ENCODE measurements at regions not wholly inside any gene's neighbourhood (a gene's known extent, or its start where the extent isn't known, plus 50 kb on each side); places are given as distances from the start of the nearest gene placed in this dataset.

GRCh38 chr3:167920747-167921146, 175.0 kb downstream of the GOLIM4 start:
- no peak for DNase-seq
- Histone ChIP-seq H3K27me3 (no peaks in the 10 kb centered on the region), H3K4me1 (no peaks in the 10 kb centered on the region), H3K4me3 (no peak overlapping the region), H3K36me3 (no peaks in the 10 kb centered on the region), H3K9me3 (no peaks in the 10 kb centered on the region), H3K27ac (no peak overlapping the region)
- no peak for ATAC-seq
- in situ Hi-C loops (cut with MboI; ENCODE audit: low sequenced_read_pairs in 4 of 4), result no loop called here
- intact Hi-C loops (cut with DNase I; ENCODE audit: low total_unique reads), result loop anchor here (10.0 kb wide), 1 partner anchor 244 kb away; no protein-coding TSS in a partner anchor
- no peak for TF ChIP-seq CTCF (IDR thresholded peaks at IDR 0.05 in 4 of 5, conservative IDR thresholded peaks at IDR 0.05 in 1 of 5)
- TF ChIP-seq POLR2A (IDR thresholded peaks at IDR 0.05), result no peak

GRCh38 chr3:167919590-167919989, 176.1 kb downstream of the GOLIM4 start:
- intact Hi-C loops (cut with DNase I; ENCODE audit: low total_unique reads) (no loop called here), in situ Hi-C loops (cut with MboI; ENCODE audit: low sequenced_read_pairs in 4 of 4) (no loop called here)
- DNase-seq, result no peak
- Histone ChIP-seq H3K27me3 (no peaks in the 10 kb centered on the region), H3K27ac (no peak overlapping the region), H3K36me3 (no peaks in the 10 kb centered on the region), H3K9me3 (no peaks in the 10 kb centered on the region), H3K4me3 (no peak overlapping the region), H3K4me1 (no peaks in the 10 kb centered on the region)
- no peak for ATAC-seq
- TF ChIP-seq POLR2A (IDR thresholded peaks at IDR 0.05), result no peak
- TF ChIP-seq CTCF (IDR thresholded peaks at IDR 0.05 in 4 of 5, conservative IDR thresholded peaks at IDR 0.05 in 1 of 5), result no peak

GRCh38 chr3:167918686-167919085, 177.0 kb downstream of the GOLIM4 start:
- intact Hi-C loops (cut with DNase I; ENCODE audit: low total_unique reads), result no loop called here
- no peaks in the 10 kb centered on the region for H3K4me1 ChIP-seq
- H3K36me3 ChIP-seq, result no peaks in the 10 kb centered on the region
- DNase-seq (no peak), ATAC-seq (no peak)
- H3K27ac ChIP-seq, result no peak overlapping the region
- TF ChIP-seq POLR2A (IDR thresholded peaks at IDR 0.05) (no peak), CTCF (IDR thresholded peaks at IDR 0.05 in 4 of 5, conservative IDR thresholded peaks at IDR 0.05 in 1 of 5) (no peak)
- no peak overlapping the region for H3K4me3 ChIP-seq
- H3K27me3 ChIP-seq, result no peaks in the 10 kb centered on the region
- in situ Hi-C loops (cut with MboI; ENCODE audit: low sequenced_read_pairs in 4 of 4), result no loop called here
- H3K9me3 ChIP-seq, result no peaks in the 10 kb centered on the region

- no peak for TF ChIP-seq CTCF (IDR thresholded peaks at IDR 0.05 in 4 of 5, conservative IDR thresholded peaks at IDR 0.05 in 1 of 5)
- TF ChIP-seq POLR2A (IDR thresholded peaks at IDR 0.05), result no peak
- no peak for DNase-seq
- no peaks in the 10 kb centered on the region for H3K27me3 ChIP-seq
- no peak overlapping the region for H3K4me3 ChIP-seq
- H3K9me3 ChIP-seq, result no peaks in the 10 kb centered on the region
- H3K4me1 ChIP-seq, result no peaks in the 10 kb centered on the region
- no peaks in the 10 kb centered on the region for H3K36me3 ChIP-seq
- ATAC-seq, result no peak
- intact Hi-C loops (cut with DNase I; ENCODE audit: low total_unique reads), result no loop called here
- in situ Hi-C loops (cut with MboI; ENCODE audit: low sequenced_read_pairs in 4 of 4), result no loop called here
- no peak overlapping the region for H3K27ac ChIP-seq
Measured at GRCh38 chr3:167918008-167918596, 177.6 kb downstream of the GOLIM4 start.
